RCC 7860 (cell line): ENCODE measurements at regions not wholly inside any gene's neighbourhood (a gene's known extent, or its start where the extent isn't known, plus 50 kb on each side); places are given as distances from the start of the nearest gene placed in this dataset.

Source experiments
- DNase-seq: peaks from one replicate; pipeline ENCODE4 v3.0.0-alpha.2; 2015; ENCODE audit warnings: low spot score
- FAIRE-seq: peaks from 2 replicates; lab custom pipeline; 2012; peaks lifted over from hg19 to GRCh38; lab: Jason Lieb, UNC

DNA sequence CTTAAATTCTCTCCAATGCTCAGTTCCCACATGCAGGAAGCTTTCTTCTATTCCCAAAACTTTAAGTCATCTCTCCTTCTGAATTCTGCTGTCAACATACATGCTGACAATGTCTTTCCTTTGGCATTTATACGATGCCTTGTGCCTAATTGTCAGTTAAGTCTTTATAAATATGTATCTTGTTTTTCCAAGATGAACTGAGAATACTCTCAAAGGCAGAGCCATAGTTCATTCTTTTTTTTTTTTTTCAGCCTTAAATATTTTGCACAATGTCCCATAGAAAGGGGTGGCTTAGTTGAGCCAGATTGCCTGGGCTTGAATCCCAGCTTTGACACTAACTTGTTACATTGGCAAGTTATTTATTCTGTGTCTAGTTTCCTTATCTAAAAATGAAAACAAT lies 210.6 kb downstream of the QDPR start:
- no peak for FAIRE-seq
- DNase-seq = no peak

- no peak for DNase-seq
- FAIRE-seq = no peak
These were observed 214.7 kb downstream of the QDPR start for GRCh38 chr4:17296921-17297890.

- no peak for DNase-seq
- FAIRE-seq = no peak
These were observed 218.0 kb downstream of the QDPR start for GRCh38 chr4:17293901-17294300.

DNA sequence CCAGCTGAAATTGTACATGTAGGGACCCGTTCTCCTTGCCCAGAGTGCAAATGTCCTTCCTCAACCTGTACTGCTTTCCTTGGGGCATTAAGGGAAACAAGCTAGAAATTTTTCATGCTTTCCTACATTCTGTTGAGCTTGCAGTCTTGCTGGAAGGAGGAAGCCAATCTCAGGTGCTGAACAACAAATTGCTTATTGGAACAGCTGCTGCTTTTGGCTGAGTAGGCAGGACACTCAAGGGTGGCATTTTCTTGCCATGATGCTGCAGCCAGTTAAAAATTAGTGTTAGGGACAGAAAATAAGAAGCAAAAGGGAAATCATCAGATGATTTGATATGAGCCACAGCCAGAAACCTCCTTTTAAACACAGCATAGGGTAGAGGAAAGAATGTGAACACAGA lies 223.7 kb downstream of the QDPR start:
- FAIRE-seq (no peak), DNase-seq (no peak)

DNA sequence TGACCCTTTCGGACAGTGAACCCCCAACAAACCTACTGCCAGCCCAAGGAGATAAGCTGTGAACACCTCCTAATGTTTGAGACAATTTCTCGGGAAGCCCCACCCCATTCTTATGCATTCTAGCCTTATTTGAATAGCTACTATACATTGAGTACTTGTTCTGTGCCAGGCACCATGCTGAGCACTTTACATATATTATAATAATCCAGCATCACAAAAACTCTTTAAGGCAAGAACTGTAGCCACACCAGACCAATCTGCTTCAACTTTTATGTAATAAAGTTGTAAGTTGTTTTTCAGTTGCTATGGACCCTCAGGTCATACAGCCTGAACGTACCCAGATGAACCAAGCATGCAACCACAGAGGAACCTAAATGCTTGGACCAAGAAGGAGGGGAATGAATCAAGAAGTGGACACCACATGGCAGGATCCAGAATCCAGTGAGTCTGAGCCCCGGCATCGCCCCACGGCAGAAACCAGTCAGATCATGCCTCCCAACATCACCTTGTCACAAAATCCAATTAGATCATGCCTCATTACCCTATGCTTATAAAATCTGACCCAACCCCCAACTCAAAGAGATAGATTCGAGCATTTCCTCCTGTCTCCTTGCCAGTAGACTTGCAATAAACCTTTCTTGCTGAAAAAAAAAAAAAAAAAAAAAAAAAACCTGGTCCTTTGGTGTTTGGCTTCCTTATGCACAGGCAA lies 225.0 kb downstream of the QDPR start:
- no peak for DNase-seq
- no peak for FAIRE-seq

- no peak for DNase-seq
- FAIRE-seq = no peak
These were observed 226.1 kb downstream of the QDPR start for GRCh38 chr4:17285747-17286146.

DNA sequence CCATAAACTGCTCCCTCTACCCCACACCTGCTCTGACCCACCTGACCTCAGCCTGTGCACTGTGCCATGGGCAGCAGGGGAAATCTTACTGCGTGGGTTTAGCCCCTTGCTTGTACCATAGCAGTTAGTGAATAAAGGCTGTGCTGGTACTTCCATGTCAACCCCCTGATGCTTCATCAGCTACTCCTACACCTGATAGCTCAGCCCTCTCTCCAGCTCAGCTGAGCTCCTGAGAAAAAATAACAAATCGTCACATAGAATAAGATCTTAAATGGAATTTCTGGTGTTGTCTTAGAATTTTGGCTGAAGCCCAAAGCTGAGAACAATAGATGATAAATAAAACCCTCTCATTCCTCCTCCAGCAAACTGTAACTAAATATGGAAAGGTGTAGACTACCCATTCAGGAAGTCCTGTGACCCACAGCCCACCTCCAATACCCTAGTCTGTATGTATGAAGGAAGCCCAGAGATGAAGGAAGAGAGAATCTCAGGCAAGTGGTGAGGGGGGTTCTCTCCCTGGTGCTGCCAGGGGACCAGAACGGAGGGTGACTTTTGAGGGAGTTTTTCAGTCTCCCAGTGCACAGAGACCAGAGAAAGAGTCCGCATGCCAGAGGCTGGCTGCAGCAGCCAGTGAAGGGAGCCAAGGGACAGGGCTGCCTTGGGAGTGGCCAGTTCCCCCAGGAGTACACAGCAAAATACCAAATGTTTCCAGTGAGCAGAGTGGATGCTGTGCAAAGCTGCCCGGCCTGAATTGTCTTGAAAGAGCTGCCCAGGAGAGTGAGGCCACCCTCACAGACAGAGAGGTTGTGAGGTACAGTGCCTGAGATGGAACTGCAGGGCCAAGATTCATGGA lies 227.3 kb downstream of the QDPR start:
- FAIRE-seq (no peak), DNase-seq (no peak)

DNA sequence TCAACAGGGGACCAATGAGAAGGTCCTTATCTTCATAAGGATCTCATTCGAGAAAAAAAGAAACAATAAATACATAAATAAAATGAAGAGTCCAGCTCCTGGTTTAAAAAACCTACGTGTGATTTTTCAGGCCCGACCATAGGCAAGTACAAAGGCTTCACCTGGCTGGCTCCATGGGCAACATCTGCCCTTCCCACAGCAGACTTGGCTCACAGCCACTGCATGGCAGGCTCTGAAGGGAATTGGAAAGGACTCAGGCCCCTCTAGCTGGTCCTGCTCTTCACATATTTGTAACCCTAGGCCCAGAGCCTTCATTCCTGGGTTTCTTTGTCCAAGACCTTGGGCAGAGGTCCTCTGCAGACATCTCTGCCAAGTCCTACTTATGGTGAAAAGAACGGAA lies 228.1 kb downstream of the QDPR start:
- FAIRE-seq (no peak), DNase-seq (no peak)

GRCh38 chr4:17283251-17283650 lies 228.6 kb downstream of the QDPR start:
- no peak for FAIRE-seq
- no peak for DNase-seq

DNA sequence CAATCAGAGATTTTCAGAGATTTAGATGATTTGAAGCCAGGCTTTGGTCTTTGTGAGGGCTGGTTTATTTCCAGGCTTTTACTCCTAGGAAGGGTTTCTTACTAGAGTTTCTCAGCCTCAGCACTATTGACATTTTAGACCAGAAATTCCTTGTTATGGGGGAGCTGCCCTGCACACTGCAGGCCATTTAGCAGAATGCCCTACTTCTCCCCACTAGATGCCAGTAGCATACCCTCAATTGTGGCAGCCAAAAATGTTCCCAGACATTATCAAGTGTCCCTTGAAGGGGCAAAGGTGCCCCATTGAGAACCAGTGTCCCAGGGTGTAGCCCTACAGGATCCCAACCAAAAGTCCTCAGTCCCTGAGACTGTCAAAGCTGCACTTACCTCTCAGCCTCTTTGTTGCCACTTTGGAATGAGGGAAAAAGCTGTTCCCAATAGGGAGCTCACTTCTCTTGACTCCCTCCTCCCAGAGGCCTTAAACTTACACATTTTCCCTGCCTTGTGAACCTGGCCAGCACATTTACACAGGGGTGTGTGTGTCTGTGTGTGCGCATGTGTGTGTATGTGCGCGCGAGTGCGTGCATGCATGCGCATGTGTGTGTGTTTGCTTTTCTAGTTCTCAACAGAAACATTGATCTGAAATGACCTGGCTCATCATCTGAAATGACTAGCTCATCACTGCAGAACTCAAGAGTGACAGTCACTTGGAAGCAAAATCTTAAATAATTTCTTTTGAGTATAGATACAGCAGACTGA lies 231.4 kb downstream of the QDPR start:
- no peak for DNase-seq
- FAIRE-seq = no peak

DNA sequence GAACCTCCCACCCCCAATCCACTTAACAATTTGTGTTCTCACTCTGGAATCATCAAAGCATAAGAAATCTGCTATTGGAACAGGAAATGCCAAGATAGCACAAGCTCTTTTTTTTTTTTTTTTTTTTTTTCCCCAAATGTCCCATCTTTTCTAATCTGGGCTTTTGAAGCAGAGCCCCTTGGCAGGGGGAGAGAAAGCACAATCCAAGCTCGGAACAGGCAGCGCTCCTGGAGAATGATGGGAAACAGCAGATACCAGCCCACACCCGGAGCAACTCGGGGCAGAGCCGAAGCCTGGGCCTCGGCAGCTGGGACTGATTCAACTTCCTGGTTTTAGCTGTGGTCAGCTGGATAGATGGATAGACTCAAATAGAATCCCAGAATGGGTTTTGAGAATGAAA lies 235.1 kb downstream of the QDPR start:
- FAIRE-seq = no peak

DNA sequence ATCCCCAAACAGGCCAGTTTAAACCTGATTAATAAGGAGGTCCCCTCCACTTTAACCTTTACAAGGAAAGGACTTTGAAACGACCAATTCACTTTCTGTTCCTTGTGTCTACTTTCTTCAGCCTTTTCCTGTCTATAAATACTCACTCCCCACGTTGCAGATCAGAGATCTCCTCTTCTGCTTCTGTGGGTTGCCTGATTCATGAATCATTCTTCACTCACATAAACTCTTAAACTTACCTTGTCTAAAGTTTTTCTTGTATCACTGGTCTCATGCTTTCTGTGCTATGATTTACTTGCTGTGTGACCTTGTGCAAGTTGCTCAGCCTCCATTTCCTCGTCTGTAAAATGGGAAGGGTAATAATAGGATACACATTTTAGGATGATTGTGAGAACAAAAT lies 236.1 kb downstream of the QDPR start:
- no peak for DNase-seq
- no peak for FAIRE-seq

More for the DNA sequence above, 235.1 kb downstream of the QDPR start:
- no peak for DNase-seq

DNA sequence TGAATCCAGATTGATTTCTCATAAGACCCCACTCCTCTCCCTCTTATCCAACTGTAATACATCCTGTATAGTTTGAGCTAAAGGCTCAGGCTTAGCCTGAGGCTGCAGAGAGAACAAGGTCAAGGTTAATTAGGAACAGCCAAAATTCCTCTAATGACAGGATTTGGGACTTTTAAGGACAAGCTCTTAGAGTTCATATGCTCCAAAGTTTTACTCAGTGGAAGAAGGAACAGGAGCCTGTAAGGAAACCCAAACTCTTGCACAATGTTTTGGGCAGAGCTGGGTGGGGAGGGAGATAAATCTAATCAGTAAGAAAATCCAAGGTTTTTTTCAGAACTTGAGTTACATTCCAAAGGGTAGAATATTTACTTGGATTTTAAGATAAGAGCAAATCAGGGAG lies 238.8 kb downstream of the QDPR start:
- no peak for FAIRE-seq
- DNase-seq = no peak

DNA sequence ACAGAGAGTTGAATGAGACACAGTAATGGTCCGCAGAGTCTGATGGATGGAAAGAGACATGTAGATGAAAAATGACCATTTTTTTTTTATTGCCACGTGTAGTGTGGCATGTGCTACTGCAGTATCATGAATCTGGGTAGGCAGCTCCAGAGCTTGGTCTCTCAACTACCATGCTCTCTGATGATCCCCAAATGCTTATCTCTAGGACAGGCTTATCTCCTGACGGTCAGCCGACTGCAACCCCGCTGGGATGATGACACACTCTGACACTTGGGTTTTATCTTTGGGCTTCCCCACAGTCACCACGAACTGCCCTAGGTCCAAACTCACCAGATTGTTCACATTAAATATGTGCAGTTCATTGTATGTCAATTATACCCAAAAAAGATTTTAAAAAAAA lies 239.7 kb downstream of the QDPR start:
- FAIRE-seq (no peak), DNase-seq (no peak)

- DNase-seq = no peak
- FAIRE-seq = no peak
These were observed 246.2 kb downstream of the QDPR start for GRCh38 chr4:17265653-17266052.

DNA sequence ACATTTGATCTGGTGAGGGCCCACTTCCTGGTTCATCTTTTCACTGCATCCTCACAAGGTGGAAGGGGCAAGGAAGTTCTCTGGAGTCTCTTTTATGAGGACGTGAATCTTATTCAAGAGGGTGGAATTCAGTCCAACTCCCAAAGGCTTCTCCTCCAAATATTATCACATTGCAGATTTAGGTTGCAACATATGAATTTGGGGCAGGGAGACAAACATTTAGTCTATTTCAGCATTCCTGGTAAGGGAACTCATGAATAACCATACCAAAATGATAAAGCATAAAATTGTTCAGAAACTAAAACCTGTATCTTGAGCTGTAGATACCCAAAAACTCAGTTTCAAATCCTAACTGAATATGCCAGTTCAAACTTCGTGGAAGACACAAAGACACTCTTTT lies 246.8 kb downstream of the QDPR start:
- DNase-seq = no peak
- FAIRE-seq = no peak

DNA sequence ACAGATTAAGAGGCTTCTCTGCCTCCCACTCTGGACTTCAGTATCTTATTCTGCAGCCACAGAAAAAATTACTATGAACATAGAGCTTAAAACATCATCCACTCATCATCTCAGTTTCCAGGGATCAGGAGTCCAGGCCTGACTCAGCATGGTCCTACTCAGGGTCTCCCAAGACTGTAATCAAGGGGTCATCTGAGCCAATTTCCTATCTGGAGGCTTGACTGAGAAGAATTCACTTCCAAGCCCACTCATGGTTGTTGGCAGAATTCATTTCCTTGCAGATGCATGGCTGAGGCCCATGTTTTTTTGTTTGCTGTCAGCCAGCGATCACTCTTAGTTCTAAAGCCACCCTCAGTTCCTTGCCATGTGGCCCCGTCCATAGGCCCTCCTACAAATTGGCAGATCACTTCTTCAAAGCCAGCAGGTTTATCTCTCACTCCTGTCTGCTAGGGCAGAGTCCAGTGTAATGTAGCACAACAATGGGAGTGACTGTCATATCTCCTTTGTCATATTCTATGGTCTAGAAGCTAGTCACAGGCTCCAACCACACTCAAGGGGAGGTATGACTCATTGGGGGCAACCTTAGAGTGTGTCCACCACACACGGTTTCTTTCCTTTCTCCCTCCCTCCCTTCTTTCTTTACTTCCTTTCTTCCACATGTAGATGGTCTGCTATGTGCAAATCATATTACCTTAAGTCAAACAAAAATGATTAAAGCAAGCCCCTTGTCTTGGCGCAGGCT lies 251.6 kb downstream of the QDPR start:
- no peak for FAIRE-seq

DNA sequence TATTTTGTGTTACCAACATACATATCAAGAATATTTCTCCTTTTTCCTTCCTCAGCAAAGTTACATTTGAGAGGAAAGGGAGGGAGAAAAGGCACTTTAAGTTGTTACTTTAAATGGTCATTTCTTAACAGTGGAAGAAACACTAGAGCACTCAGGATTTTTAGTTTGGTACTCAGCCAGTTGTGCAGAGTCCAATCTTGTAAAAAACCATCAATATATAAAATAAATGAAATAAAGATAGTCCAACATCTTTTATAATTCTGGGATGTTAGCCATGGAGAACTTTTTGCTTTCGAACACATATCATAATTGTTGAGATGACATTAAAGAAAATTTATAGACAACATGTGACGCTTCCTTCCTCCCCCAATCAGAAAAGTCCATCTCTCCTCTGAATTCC lies 253.8 kb downstream of the QDPR start:
- DNase-seq (no peak), FAIRE-seq (no peak)

More for the DNA sequence above, 251.6 kb downstream of the QDPR start:
- DNase-seq = no peak

GRCh38 chr4:17252131-17252530 lies 259.8 kb downstream of the QDPR start:
- DNase-seq = no peak
- no peak for FAIRE-seq

- no peak for FAIRE-seq
- DNase-seq = no peak
These were observed 260.8 kb downstream of the QDPR start for GRCh38 chr4:17251101-17251500.
